ENCODE measurements at regions not wholly inside any gene's neighbourhood (a gene's known extent, or its start where the extent isn't known, plus 50 kb on each side); places are given as distances from the start of the nearest gene placed in this dataset.

GRCh38 chr2:239644011-239644410, 243.2 kb upstream of the HDAC4 start:
- FAIRE-seq (no peak), DNase-seq (ENCODE audit: low read depth, low spot score) (no peak)
- H3K79me2 ChIP-seq (ENCODE audit: control insufficient read depth, insufficient read depth, low read length): no peaks in the 10 kb centered on the region
- H3K9me1 ChIP-seq (replicated peaks; ENCODE audit: control insufficient read depth, extremely low read depth, insufficient read depth, low read length): no peaks in the 10 kb centered on the region
- no peak overlapping the region for H3K4me2 ChIP-seq (ENCODE audit: insufficient read depth, low read length)
- H3K9ac ChIP-seq (replicated peaks; ENCODE audit: extremely low read depth, insufficient read depth, low read length): no peak overlapping the region
- H2AFZ ChIP-seq (ENCODE audit: low read depth, low read length): no peak overlapping the region
- no peaks in the 10 kb centered on the region for H3K27me3 ChIP-seq (ENCODE audit: control insufficient read depth in 2 of 2, insufficient read depth in 2 of 2, low read length in 2 of 2)
- no TSS peak for BruUV-seq (replicated peaks)
- H3K9me3 ChIP-seq (replicated peaks; ENCODE audit: control insufficient read depth, insufficient read depth, low read length): no peaks in the 10 kb centered on the region
- POLR2A ChIA-PET: no interaction called here
- H3K36me3 ChIP-seq (ENCODE audit: control insufficient read depth in 2 of 2, extremely low read depth in 1 of 2, insufficient read depth in 2 of 2, low read length in 2 of 2): no peaks in the 10 kb centered on the region
- dilution Hi-C loops (cut with MboI; ENCODE audit: extremely low pct_ligation_motif_present, low sequenced_read_pairs) (no loop called here), intact Hi-C loops (cut with micrococcal nuclease) (no loop called here)
- no peaks in the 10 kb centered on the region for H4K20me1 ChIP-seq (replicated peaks; ENCODE audit: control insufficient read depth, extremely low read depth, insufficient read depth, low read length)
- no peaks in the 10 kb centered on the region for H3K4me1 ChIP-seq (ENCODE audit: control insufficient read depth, extremely low read depth, insufficient read depth, low read length)
- TF ChIP-seq EZH2 (IDR thresholded peaks at IDR 0.05; ENCODE audit: borderline replicate concordance, low read depth, low read length, severe bottlenecking): no peak
- TF ChIP-seq, protein P1, sequence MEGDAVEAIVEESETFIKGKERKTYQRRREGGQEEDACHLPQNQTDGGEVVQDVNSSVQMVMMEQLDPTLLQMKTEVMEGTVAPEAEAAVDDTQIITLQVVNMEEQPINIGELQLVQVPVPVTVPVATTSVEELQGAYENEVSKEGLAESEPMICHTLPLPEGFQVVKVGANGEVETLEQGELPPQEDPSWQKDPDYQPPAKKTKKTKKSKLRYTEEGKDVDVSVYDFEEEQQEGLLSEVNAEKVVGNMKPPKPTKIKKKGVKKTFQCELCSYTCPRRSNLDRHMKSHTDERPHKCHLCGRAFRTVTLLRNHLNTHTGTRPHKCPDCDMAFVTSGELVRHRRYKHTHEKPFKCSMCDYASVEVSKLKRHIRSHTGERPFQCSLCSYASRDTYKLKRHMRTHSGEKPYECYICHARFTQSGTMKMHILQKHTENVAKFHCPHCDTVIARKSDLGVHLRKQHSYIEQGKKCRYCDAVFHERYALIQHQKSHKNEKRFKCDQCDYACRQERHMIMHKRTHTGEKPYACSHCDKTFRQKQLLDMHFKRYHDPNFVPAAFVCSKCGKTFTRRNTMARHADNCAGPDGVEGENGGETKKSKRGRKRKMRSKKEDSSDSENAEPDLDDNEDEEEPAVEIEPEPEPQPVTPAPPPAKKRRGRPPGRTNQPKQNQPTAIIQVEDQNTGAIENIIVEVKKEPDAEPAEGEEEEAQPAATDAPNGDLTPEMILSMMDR (IDR thresholded peaks at IDR 0.05; ENCODE audit: extremely low read depth in 1 of 2, insufficient read depth in 1 of 2, low read depth in 1 of 2, low read length in 2 of 2): no peak
- TF ChIP-seq POLR2AphosphoS5 (IDR thresholded peaks at IDR 0.05; ENCODE audit: insufficient read depth, low read depth, low read length): no peak
- no peak for TF ChIP-seq FOS (IDR thresholded peaks at IDR 0.05; ENCODE audit: borderline replicate concordance, insufficient read depth, low read length)
- TF ChIP-seq JUN (IDR thresholded peaks at IDR 0.05; ENCODE audit: borderline replicate concordance, insufficient read depth, insufficient read length, low read depth): no peak
- TF ChIP-seq MYC (IDR thresholded peaks at IDR 0.05; ENCODE audit: low read depth, low read length): no peak
- no peak for TF ChIP-seq GATA2 (IDR thresholded peaks at IDR 0.05; ENCODE audit: insufficient read depth, insufficient read length, low read depth, low read length)
- TF ChIP-seq MAX (IDR thresholded peaks at IDR 0.05; ENCODE audit: insufficient read depth, insufficient read length): no peak
- no peak for TF ChIP-seq POLR2A (IDR thresholded peaks at IDR 0.05; ENCODE audit: low read depth, low read length)
- H3K27ac ChIP-seq (ENCODE audit: insufficient read depth, low read depth, low read length): no peak overlapping the region
- CTCF ChIA-PET: no interaction called here
- H3K4me3 ChIP-seq (replicated peaks in 1 of 3; ENCODE audit: insufficient read depth in 1 of 3, low read depth in 1 of 3, low read length in 3 of 3): no peak overlapping the region
